HG02938 (cell line): ENCODE measurements at regions not wholly inside any gene's neighbourhood (a gene's known extent, or its start where the extent isn't known, plus 50 kb on each side); places are given as distances from the start of the nearest gene placed in this dataset.

Source experiments
- ATAC-seq: cut with Tn5 transposase; IDR thresholded peaks from one replicate; pipeline ENCODE4 v1.9.1; 2021; ENCODE audit warnings: mild to moderate bottlenecking, moderate library complexity; ENCODE audit not compliant: unreplicated experiment

DNA sequence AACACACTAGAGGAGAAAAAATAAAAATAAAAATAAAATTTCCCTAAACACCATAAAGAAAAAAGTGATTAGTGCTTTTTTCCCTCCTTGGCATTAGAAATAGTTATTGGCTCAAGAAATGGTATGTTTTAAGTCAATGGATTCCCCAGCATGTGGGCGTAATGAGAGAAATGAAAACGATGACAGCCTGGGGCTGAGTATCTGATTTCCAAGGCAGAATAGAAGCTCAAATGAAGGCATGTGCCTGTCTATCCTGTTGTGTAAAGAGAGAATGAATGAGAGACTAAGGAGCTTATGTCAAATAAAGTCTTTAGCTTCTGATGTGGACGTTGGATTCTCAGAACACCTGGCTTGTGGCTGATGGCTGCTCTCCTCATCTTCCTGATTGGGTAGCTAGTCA lies 1408.4 kb upstream of the TMEM132C start:
- ATAC-seq = no peak

DNA sequence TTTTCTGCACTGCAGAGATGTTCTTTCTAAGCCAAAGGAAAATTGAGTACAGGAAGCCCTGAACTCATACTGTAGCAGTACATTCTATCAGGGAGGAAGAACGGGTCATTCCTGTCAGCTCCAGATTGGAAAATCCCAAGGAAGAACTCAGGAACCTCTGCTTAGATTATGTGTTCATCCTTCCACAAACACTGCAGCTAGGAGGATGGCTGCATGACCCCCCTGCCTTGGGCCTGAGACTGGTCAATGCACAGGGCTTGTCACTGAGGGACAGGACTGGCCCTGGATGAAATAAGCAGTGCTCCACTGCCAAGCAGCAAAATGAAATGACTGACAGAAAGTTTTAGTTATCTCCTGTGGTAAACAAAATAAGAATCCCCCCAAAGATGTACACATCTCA lies 1406.8 kb upstream of the TMEM132C start:
- no peak for ATAC-seq

DNA sequence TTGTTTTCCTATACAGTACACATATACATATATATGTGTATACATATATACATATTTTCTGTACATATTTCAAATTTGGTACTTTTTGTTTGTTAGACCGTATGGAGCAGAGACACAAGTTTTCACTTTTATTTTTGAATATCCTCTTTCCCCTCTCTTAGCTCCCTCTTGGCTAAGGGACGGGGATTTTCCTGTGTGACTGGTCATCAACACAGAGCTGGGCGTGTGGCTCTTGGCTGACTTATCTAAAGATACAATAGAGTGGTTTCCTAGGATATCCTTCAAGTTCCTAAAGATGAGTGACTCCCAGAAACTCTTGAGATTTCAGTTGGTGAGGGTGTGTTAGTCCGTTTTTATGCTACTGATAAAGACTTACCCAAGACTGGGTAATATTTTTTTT lies 1404.5 kb upstream of the TMEM132C start:
- ATAC-seq = no peak

DNA sequence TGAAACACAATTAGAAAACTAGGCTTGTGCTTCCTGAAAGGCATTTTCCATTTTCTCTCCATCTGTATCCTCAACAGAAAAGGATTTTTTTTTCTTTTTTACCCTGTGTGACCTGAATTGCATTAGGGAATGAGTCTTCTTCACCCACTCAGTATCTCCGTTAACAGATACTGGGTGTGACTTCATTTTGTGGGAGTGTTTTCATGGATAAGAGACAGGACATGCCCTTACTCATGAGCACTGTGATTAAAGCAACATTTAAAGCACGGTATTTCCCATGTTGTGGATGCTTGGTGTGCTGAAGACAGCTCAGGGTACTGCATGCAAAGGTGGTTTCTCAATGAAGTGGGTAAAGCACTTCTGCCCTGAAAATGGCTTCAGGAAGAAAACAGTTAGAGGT lies 1397.3 kb upstream of the TMEM132C start:
- no peak for ATAC-seq

DNA sequence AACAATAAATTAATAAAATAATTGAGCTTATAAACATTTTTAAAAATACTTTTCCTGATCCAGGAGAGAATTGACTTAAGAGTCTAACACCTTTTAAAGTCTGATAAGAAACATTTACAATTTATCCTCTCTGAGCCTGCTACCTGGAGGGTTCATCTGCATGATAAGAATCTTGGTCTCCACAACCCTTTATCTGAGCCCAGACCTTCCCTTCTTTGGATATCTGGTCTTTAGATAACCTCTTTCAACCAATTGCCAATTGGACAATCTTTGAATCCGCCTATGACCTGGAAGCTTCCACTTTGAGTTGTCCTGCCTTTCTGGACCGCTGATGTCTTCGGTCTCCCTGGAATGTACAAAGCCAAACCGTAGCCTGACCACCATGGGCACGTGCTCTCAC lies 1393.3 kb upstream of the TMEM132C start:
- ATAC-seq = no peak

DNA sequence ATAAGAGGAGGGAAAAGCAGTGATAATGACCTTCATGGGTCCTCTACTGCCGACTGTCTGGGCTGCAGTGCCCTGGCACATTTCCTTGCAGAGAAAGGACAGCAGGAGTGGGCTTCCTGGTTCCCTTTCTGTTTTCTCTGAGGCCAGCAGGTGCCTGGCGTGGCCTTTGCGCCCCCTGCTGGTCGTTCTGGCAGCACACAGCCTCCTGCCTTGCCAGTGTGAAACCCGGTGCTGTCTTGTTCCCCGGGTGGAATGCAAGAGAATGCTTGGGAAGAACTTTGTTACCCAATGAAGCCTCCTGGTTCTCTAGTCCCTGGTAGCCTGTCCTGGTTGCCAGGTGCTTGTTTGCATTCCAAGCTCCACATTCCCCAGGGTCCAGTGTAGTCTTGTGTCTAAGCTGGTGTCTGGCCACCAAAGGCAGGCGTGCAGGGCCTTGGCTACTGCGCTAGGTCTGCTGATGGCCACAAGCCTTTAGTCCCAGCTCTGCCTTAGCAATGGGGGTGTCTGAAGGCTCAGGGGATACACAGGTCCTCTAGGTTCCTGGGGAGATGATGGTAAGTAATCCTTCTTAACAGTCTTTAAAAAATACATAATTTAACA lies 1392.4 kb upstream of the TMEM132C start:
- peak; percentile 72 for ATAC-seq

DNA sequence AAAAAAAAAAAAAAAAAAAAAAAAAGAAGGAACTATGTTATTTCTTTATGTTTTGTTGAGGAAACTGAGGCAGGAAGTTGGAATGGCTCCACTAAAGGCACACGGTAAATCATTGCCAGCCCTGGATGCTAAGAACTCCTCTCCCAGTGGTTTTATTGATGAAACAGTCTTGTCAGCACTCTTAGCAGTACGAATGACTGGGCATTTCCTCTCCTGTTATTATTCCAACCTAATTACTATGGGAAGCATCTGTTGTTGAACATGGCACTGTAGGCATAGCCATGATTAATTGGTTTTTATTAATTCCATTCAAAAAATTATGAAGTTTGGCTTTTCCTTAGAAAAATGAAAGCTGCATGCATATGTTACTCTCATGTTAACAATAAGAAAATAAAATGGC lies 1387.1 kb upstream of the TMEM132C start:
- no peak for ATAC-seq

DNA sequence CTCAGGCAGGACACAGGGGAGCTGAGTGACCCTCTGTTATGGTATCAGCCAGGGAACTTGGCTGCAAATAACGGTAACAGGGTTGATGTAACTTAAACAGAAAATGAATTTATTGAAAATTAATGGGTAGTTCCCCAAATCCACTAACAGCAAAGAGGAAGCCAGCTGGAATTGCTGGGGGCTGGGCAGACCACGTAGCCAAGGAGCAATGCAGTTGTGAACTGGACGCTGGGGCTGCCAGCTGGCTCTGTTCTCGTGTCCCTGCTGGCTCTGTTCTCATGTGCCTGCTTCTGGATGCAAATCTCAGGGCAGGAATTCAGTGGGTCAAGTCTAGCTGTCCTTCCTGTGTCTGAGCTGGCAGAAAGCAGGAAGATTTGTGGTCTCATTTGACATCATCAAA lies 1383.3 kb upstream of the TMEM132C start:
- no peak for ATAC-seq

DNA sequence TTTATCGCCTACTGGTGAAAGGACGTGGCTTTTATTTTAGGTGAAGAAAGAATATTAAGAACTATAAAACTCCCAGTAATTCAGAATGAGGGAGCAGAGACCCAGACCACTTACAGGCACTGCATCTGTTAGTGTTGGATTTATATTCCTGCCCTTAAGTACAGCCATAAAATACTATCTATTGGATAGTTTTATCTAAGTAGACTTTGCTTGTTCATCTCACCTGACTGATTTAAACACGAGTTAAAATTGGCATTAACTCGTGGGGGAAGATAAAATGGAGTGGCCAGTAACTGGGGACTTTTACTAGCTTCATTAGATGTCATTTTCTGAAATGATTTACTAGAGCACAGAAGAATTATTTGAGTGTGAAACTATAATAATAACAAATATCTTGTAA lies 1377.5 kb upstream of the TMEM132C start:
- ATAC-seq = no peak

DNA sequence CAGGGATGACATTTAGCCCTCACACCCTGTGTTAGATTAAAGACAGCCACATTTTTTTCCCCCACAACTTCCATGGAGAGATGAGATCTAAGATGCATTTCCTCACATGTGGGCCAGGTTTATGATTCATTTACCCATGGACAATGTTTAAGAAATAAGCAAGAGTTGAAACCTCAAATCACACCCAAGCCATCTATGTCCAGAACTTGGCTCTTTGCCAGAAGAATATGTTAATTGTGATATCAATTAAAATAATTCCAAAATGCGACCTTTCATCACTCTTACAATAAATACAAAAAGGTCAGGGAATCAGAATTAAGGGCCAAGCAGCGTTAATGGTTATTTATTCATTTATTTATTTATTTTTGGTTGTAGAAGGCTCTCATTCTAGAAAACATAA lies 1376.9 kb upstream of the TMEM132C start:
- no peak for ATAC-seq

DNA sequence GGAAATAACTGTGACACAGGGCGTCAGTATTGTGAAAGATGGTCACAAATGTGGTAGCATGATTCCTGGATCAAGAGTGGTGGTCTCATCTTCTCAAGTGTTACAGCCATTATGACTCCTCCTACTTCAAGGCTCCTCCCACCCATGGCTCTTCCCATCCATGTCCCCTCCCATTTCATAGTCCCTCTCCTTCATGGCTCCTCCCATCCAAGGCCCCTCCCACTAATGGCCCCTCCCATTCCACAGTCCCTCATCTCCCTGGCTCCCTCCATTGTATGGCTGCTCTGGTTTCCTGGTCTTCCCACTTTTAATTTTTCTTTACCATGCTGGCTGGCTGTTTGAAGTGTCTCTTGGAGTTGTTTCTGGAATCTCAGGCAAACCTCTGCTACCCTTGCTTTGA lies 1375.2 kb upstream of the TMEM132C start:
- ATAC-seq = no peak

DNA sequence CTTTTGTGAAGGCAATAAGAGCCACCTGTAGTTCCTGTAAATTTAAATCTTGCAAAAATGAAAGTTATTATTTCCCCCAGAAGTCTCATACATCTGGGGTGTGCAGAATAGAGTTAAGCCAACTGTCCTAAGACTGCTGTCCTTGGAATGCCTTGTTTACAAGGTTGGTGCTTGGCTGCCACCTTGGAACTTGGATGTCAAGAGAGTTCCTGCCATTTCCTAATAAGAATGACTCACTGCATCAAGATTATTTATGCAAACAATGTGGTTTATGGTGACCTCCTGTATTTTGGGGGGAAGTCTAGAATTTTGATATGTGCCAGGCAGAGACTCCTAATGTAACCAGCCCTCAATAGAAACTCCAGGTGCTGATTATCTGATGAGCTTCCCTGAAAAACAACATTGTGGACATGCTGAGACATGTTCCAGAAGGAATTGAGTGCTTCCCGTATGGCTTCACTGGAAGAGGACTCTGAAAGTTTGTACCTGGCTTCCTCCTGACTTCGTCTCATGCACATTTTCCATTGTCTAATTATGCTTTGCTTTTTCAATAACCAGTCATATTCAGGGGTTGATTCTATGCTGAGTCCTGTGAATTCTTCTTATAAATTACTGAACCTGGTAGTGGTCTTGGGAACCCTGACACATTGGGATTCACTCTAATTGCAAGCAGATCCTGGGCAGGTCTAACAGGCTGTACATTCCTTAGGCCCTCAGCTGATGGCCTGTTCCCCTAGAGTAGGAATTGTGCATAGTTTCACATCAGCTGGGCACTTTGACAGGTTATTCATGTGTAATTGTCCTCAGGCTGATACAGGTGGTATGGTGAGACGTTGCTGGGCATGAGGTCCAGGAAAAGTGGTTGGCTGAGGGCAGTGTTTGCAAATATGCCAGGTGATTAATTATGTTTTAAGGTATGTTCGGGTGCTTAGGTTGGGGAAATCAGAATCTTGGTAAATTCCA lies 1370.7 kb upstream of the TMEM132C start:
- ATAC-seq = no peak

DNA sequence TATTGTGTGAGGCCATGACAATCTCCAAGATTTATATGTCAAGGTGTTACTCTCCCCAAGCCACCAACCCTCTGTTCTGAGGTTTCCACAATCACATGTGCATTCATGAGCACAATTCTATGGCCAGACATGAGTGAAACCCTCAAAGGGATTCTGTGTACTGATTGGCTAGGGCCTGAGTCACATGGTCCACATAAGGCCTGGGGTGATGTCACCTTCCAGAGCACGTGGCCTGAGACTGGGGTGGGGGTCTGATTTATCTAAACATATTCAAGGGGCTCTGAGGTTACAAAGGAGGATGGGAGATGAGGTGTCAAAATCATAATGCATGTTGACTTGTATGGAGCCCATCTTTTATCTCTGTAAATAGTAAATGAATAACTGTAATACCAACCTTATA lies 1369.9 kb upstream of the TMEM132C start:
- no peak for ATAC-seq

DNA sequence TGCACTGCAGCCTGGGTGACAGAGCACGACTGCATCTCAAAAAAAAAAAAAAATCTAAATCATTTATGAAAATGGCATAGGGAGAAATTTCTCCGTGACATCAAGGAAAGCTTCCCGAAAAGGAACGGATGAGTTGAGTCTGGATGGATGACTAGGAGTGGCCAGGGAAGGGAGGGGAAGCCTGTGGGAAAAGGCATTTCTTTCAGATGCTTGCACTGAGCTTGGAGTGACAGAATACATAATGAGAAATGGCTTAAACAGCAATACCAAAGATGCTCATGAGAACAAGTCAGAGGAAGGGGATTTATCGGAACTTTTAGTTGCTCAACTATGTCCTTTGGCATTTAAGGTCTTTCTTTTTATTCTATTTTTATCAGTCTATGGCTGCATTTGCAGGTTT lies 1369.2 kb upstream of the TMEM132C start:
- ATAC-seq = no peak

DNA sequence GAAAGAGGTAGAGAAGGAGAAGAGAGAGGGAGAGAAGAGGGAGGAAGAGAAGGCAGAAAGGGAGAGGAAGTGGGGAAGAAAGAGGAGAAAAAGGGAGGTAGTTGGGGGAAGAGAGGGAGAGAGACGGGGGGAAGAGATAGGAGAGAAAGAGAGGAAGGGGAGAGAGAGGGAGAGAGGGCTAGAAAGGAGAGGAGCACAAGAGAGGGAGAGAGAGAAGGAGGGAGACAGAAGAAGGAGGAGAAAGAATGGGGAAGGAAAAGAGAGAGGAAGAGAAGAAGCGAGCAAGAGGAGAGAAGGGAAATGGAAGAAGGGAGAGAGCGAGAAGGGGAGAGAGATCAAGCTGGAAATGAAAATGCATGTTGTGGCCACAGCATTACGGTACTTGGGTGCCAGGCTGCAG lies 1368.4 kb upstream of the TMEM132C start:
- ATAC-seq = no peak

DNA sequence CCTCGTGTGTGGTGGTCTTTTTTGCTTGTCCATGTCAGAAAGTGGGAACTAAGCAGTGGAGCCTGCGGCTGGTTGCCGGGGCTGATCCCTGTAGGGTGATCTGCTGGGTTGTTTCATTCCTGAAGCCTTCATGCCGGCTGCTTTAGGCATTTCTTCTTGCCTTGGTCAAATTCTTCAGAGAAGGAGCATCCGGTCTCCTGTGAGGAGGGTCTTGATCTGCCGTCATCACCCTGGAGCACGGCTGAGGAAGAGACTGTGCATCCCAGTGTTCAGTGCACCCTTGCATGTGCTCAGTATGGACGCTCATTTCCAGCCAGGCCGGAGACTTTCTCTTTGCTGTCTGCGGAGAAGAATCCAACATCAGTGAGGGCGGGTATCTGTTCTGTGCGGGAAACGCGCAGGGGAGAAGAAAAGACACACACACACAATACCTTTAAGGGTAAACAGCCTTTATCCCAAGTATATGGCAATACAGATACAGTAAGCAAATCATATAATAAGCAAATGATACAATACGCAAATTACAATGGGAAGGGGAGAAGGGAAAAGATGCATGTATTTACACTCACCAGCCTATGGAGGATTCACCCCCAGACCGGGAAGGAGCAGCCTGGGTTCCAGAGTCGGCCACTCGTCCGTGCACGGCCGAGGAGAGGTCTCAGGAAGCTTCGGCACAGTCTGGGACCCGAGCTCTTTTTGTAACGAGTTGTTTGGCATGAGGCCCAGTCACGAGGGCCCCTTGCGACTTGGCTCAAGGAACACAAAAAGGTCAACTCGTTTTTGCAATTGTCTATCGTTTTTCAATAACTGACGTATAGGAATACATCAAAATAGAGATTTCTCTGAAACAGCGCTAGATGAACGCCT lies 1366.8 kb upstream of the TMEM132C start:
- no peak for ATAC-seq

DNA sequence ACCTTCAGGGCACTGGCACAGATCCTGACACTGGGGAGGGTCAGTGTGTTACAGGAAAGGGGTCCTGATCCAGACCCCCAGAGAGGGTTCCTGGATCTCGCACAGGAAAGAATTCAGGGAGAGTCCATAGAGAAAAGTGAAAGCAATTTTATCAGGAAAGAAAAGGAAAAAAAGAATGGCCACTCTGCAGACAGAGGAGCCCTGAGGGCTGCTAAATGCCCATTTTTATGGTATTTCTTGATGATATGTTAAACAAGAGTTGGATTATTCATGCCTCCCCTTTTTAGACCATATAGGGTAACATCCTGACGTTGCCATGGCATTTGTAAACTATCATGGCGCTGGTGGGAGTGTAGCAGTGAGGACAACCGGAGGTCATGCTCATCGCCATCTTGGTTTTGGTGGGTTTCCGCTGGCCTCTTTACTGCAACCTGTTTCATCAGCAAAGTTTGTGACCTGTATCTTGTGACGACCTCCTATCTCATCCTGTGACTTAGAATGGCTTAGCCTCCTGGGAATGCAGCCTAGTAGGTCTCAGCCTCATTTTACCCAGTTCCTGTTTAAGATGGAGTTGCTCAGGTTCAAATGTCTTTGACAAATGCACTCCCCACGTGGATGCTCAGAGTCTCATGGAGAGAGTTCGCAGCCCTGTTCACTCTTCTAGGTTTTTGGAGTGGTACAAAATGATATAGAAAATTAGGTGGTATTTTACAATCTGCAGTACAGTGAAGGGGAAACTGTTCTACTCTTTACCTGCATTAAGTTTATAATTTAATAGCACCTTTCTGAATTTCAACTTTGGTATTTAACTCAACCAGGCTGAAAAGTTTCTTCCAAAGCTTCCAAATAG lies 1363.7 kb upstream of the TMEM132C start:
- no peak for ATAC-seq

DNA sequence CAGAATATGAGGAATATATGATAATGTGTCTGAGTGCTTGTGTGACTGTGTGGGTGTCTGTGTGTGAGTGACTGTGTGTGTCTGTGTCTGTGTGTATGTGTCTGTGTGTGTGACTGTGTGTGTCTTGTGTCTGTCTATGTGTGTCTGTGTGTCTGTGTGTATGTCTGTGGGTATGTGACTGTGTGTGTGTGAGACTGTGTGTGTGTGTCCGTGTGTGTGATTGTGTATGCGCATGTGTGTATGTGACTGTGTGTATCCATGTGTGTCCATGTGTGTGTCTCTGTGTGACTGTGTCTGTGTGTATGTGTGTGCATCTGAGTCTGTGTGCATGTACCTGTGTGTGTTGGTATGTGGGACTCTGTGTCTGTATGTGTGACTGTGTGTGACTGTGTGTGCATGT lies 1361.2 kb upstream of the TMEM132C start:
- no peak for ATAC-seq

DNA sequence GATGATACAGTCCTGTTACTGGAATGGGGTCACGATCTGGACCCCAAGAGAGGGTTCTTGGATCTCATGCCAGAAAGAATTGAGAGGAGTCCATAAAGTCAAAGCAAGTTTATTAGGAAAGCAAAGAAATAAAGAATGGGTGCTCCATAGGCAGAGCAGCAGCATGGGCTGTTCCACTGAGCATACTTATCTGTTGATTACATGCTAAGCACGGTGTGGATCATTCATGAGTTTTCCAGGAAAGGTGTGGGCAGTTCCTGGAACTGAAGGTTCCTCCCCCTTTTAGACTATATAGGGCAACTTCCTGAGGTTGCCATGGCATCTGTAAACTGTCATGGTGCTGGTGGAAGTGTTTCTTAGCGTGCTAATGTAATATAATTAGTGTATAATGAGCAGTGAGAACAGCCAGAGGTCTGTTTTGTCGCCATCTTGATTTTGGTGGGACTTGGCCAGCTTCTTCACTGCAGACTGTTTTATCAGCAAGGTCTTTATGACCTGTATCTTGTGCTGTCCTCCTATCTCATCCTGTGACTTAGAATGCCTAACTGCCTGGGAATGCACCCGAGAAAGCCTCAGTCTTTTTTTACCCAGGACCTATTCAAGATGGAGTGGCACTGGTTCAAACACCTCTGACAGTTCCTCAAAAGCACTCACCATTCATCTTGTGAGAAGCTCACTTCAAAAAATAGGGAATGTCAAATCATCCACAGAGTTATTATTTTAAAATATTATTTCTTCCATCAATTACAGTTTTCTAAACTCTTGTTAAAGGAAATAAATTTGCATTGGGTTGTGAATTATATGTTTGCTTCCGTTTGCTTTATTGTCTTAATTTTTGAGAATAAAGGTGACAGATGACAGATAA lies 1358.8 kb upstream of the TMEM132C start:
- no peak for ATAC-seq

DNA sequence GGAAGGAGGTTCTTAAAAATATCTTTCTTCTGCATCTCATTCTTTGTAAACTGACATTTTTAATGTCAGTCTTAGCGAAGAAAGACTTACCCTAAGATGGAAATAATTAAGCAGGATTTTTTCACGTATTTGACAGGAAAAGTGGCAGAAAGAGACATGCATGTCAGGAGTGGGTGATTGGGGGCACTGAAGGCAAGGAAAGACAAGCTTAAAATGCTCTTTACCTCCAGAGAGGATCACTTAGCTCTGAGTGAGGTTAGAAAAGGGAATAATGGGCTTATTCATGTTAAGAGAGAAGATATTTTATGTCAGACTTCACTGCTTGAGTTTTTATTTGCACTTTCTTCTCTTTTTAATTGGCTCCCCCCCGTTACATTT lies 1358.2 kb upstream of the TMEM132C start:
- ATAC-seq = no peak
